Smooth muscle cell (in vitro differentiated cells): ENCODE measurements at regions not wholly inside any gene's neighbourhood (a gene's known extent, or its start where the extent isn't known, plus 50 kb on each side); places are given as distances from the start of the nearest gene placed in this dataset.

ENCODE experiments used
- DNase-seq: peaks from one replicate; lab custom pipeline; 2025; ENCODE audit not compliant: unreplicated experiment; lab: John Stamatoyannopoulos, UW
- H2AFZ ChIP-seq: fragments of 200-600 bp; sonication (generic); 2 replicates; pipeline ENCODE4 v1.6.0; 2016; ENCODE audit warnings: antibody characterized with exemption, low read depth, mild to moderate bottlenecking
- H3F3A ChIP-seq: fragments of 200-600 bp; sonication (generic); 2 replicates; pipeline ENCODE4 v1.6.0; 2017; ENCODE audit warnings: antibody characterized with exemption, low read depth
- H3K27ac ChIP-seq: fragments of 200-600 bp; sonication (generic); 2 replicates; pipeline ENCODE4 v1.5.1; 2016; ENCODE audit warnings: low read depth, mild to moderate bottlenecking
- H3K27me3 ChIP-seq: fragments of 200-600 bp; sonication (generic); 2 replicates; pipeline ENCODE4 v1.6.1; 2016; ENCODE audit warnings: low read depth, mild to moderate bottlenecking
- H3K36me3 ChIP-seq: fragments of 200-600 bp; sonication (generic); 2 replicates; pipeline ENCODE4 v1.5.1; 2016; ENCODE audit warnings: low read depth
- H3K4me1 ChIP-seq: fragments of 200-600 bp; sonication (generic); 2 replicates; pipeline ENCODE4 v1.5.1; 2016; ENCODE audit warnings: low read depth
- H3K4me2 ChIP-seq: fragments of 200-600 bp; sonication (generic); 2 replicates; pipeline ENCODE4 v1.6.0; 2016; ENCODE audit warnings: mild to moderate bottlenecking
- H3K4me3 ChIP-seq: fragments of 200-600 bp; sonication (generic); 2 replicates; pipeline ENCODE4 v1.5.1; 2016; ENCODE audit warnings: mild to moderate bottlenecking
- H3K79me2 ChIP-seq: fragments of 200-600 bp; sonication (generic); 2 replicates; pipeline ENCODE4 v1.6.0; 2016; ENCODE audit warnings: low read depth, mild to moderate bottlenecking
- H3K9ac ChIP-seq: fragments of 200-600 bp; sonication (generic); 2 replicates; pipeline ENCODE4 v1.6.0; 2016; ENCODE audit warnings: low read depth
- H3K9me3 ChIP-seq: fragments of 200-600 bp; sonication (generic); replicated peaks from 2 replicates; pipeline ENCODE4 v1.5.1; 2016; ENCODE audit warnings: low read depth
- H4K20me1 ChIP-seq: fragments of 200-600 bp; sonication (generic); 2 replicates; pipeline ENCODE4 v1.6.0; 2016; ENCODE audit warnings: low read depth
- CTCF ChIP-seq: fragments of 200-600 bp; sonication (generic); IDR thresholded peaks from 2 replicates; pipeline ENCODE4 v1.5.1; 2017; ENCODE audit warnings: borderline replicate concordance, mild to moderate bottlenecking, antibody characterized with exemption; ENCODE audit not compliant: insufficient read depth, poor library complexity, severe bottlenecking
- WGBS: methylation state at CpG from one replicate; pipeline ENCODE4 v1.1.7; 2016; ENCODE audit warnings: low lambda C conversion rate; 5-methylcytosine and 5-hydroxymethylcytosine counted together

GRCh38 chr1:175864625-175865024, 121.2 kb upstream of the TNR start:
- Histone ChIP-seq H4K20me1 (no peaks in the 10 kb centered on the region), H2AFZ (no peak overlapping the region), H3K4me3 (no peak overlapping the region), H3K9ac (no peak overlapping the region), H3K36me3 (no peaks in the 10 kb centered on the region), H3K79me2 (no peaks in the 10 kb centered on the region), H3K9me3 (no peaks in the 10 kb centered on the region), H3K4me2 (no peak overlapping the region), H3K27ac (no peak overlapping the region), H3K27me3 (peaks cover 4% of the 10 kb centered on the region), H3F3A (no peaks in the 10 kb centered on the region), H3K4me1 (no peaks in the 10 kb centered on the region)
- no peak for DNase-seq
- 56% methylated on average over 3 of the region's 3 CpGs for WGBS
- no peak for TF ChIP-seq CTCF

- Histone ChIP-seq H3K79me2 (no peaks in the 10 kb centered on the region), H3K27me3 (peaks cover 4% of the 10 kb centered on the region), H3F3A (no peaks in the 10 kb centered on the region), H2AFZ (no peak overlapping the region), H3K4me3 (no peak overlapping the region), H3K4me1 (no peaks in the 10 kb centered on the region), H3K4me2 (no peak overlapping the region), H3K9ac (no peak overlapping the region), H3K9me3 (no peaks in the 10 kb centered on the region), H3K27ac (no peak overlapping the region), H4K20me1 (no peaks in the 10 kb centered on the region), H3K36me3 (no peaks in the 10 kb centered on the region)
- no peak for TF ChIP-seq CTCF
- DNase-seq = no peak
- 91% methylated on average over 7 of the region's 7 CpGs for WGBS
Measured at GRCh38 chr1:175864183-175864582, 120.8 kb upstream of the TNR start.

GRCh38 chr1:175863299-175864050, 120.1 kb upstream of the TNR start:
- DNase-seq = no peak
- TF ChIP-seq CTCF = no peak
- Histone ChIP-seq H3K4me3 (no peak overlapping the region), H3K27me3 (peaks cover 4% of the 10 kb centered on the region), H2AFZ (no peak overlapping the region), H3K36me3 (no peaks in the 10 kb centered on the region), H3F3A (no peaks in the 10 kb centered on the region), H3K79me2 (no peaks in the 10 kb centered on the region), H3K9ac (no peak overlapping the region), H3K27ac (no peak overlapping the region), H3K4me1 (no peaks in the 10 kb centered on the region), H3K4me2 (no peak overlapping the region), H3K9me3 (no peaks in the 10 kb centered on the region), H4K20me1 (no peaks in the 10 kb centered on the region)
- WGBS = 83% methylated on average over 14 of the region's 14 CpGs

- H3K9ac ChIP-seq = no peak overlapping the region
- no peak for DNase-seq
- H2AFZ ChIP-seq = no peak overlapping the region
- no peaks in the 10 kb centered on the region for H4K20me1 ChIP-seq
- no peaks in the 10 kb centered on the region for H3F3A ChIP-seq
- no peak for TF ChIP-seq CTCF
- peaks cover 11% of the 10 kb centered on the region for H3K27me3 ChIP-seq
- no peak overlapping the region for H3K4me2 ChIP-seq
- no peak overlapping the region for H3K27ac ChIP-seq
- no peaks in the 10 kb centered on the region for H3K9me3 ChIP-seq
- no peaks in the 10 kb centered on the region for H3K36me3 ChIP-seq
- H3K79me2 ChIP-seq = no peaks in the 10 kb centered on the region
- no peak overlapping the region for H3K4me3 ChIP-seq
- 77% methylated on average over 3 of the region's 3 CpGs for WGBS
- H3K4me1 ChIP-seq = no peaks in the 10 kb centered on the region
Measured at GRCh38 chr1:175862408-175862807, 119.0 kb upstream of the TNR start.
